Upper lobe of left lung (tissue), 6 donors: ENCODE measurements at regions not wholly inside any gene's neighbourhood (a gene's known extent, or its start where the extent isn't known, plus 50 kb on each side); places are given as distances from the start of the nearest gene placed in this dataset.

Experiments used
- ATAC-seq, 2 donors: fragments of 200-7000 bp; cut with Tn5 transposase; one replicate each; pipeline ENCODE4 v1.9.1; 2022; ENCODE audit warnings: mild to moderate bottlenecking in 2 of 2, moderate library complexity in 2 of 2; ENCODE audit not compliant: low FRiP score in 2 of 2
- DNase-seq, 2 donors: peaks; one replicate each; pipeline ENCODE4 v3.0.0-alpha.2; 2019 to 2020
- H3K27ac ChIP-seq, 4 donors: fragments of 200-600 bp; sonication (generic); one replicate each; pipeline ENCODE4 v1.5.1; 2016 to 2019
- H3K27me3 ChIP-seq, 4 donors: fragments of 200-600 bp; sonication (generic); one replicate each; pipeline ENCODE4 v1.5.1; 2017 to 2019
- H3K36me3 ChIP-seq, 4 donors: fragments of 200-600 bp; sonication (generic); one replicate each; pipeline ENCODE4 v1.5.1; 2016 to 2019
- H3K4me1 ChIP-seq, 4 donors: fragments of 200-600 bp; sonication (generic); one replicate each; pipeline ENCODE4 v1.5.1; 2018 to 2019
- H3K4me3 ChIP-seq, 4 donors: fragments of 200-600 bp; sonication (generic); one replicate each; pipeline ENCODE4 v1.5.1; 2017 to 2019; ENCODE audit warnings: mild to moderate bottlenecking in 2 of 4, moderate library complexity in 1 of 4
- H3K9me3 ChIP-seq, 4 donors: fragments of 200-600 bp; sonication (generic); one replicate each; pipeline ENCODE4 v1.5.1; 2018 to 2019
- CTCF ChIP-seq, 6 experiments: fragments of 450-650 bp in 4 of 6; fragments of 200-600 bp in 2 of 6; sonication (generic) in 2 of 6; IDR thresholded peaks; one replicate each; pipeline ENCODE4 v1.5.1; 2016 to 2019; ENCODE audit warnings: antibody characterized with exemption in 6 of 6
- EP300 ChIP-seq, 4 donors: sonication (generic); formaldehyde crosslinking; IDR thresholded peaks; one replicate each; pipeline ENCODE4 v1.5.1; 2017; ENCODE audit warnings: antibody characterized with exemption in 4 of 4, control low read depth in 2 of 4
- POLR2A ChIP-seq, 4 donors: fragments of 450-650 bp; IDR thresholded peaks; one replicate each; pipeline ENCODE4 v1.5.1; 2016 to 2017; ENCODE audit warnings: antibody characterized with exemption in 4 of 4, mild to moderate bottlenecking in 2 of 4
- POLR2AphosphoS5 ChIP-seq, 2 donors: sonication (generic); formaldehyde crosslinking; IDR thresholded peaks; one replicate each; pipeline ENCODE4 v1.5.1; 2017; ENCODE audit warnings: antibody characterized with exemption in 2 of 2
- WGBS, 2 donors: methylation state at CpG; one replicate each; pipeline ENCODE4 v1.1.5; 2017 to 2018; 5-methylcytosine and 5-hydroxymethylcytosine counted together
- donor health status: DM: no; HTN: no; CAD: no; lungs with moderate emphysema.
- donor health status: DM: no; HTN: yes; CAD: no; lungs with severe emphysema.

GRCh38 chr2:196435189-196435588 lies 204.3 kb upstream of the CCDC150 start:
- Histone ChIP-seq H3K27me3 (no peaks in the 10 kb centered on the region), H3K4me1 (peaks cover 0 to 8% (median 5%) of the 10 kb centered on the region in 4 donors), H3K4me3 (no peak overlapping the region), H3K36me3 (no peaks in the 10 kb centered on the region), H3K9me3 (no peaks in the 10 kb centered on the region), H3K27ac (no peak overlapping the region)
- ATAC-seq (no peak), DNase-seq (no peak)
- TF ChIP-seq POLR2AphosphoS5 (IDR thresholded peaks at IDR 0.05) (no peak), EP300 (IDR thresholded peaks at IDR 0.05) (no peak), CTCF (IDR thresholded peaks at IDR 0.05) (no peak), POLR2A (IDR thresholded peaks at IDR 0.05) (no peak)

GRCh38 chr2:196437626-196438025 lies 201.9 kb upstream of the CCDC150 start:
- Histone ChIP-seq H3K4me3 (no peak overlapping the region), H3K27me3 (no peaks in the 10 kb centered on the region), H3K9me3 (no peaks in the 10 kb centered on the region), H3K27ac (no peak overlapping the region), H3K36me3 (no peaks in the 10 kb centered on the region), H3K4me1 (peaks cover 0 to 8% (median under 1%) of the 10 kb centered on the region in 4 donors)
- DNase-seq (no peak), ATAC-seq (no peak)
- TF ChIP-seq CTCF (IDR thresholded peaks at IDR 0.05) (no peak), EP300 (IDR thresholded peaks at IDR 0.05) (no peak), POLR2A (IDR thresholded peaks at IDR 0.05) (no peak), POLR2AphosphoS5 (IDR thresholded peaks at IDR 0.05) (no peak)
- 86 to 89% methylated on average over 6 of the region's 6 CpGs for WGBS, 2 donors

- DNase-seq (no peak), ATAC-seq (no peak)
- 59 to 64% methylated on average over 4 of the region's 4 CpGs for WGBS, 2 donors
- no peaks in the 10 kb centered on the region for H3K36me3 ChIP-seq
- TF ChIP-seq POLR2AphosphoS5 (IDR thresholded peaks at IDR 0.05) (no peak), CTCF (IDR thresholded peaks at IDR 0.05) (no peak), POLR2A (IDR thresholded peaks at IDR 0.05) (no peak), EP300 (IDR thresholded peaks at IDR 0.05) (no peak)
- H3K4me1 ChIP-seq = peaks cover 0 to 5% (median 0%) of the 10 kb centered on the region in 4 donors
- no peaks in the 10 kb centered on the region for H3K27me3 ChIP-seq
- H3K27ac ChIP-seq = peak overlapping the region in 2 of 4 donors; percentile 10 to 16
- H3K4me3 ChIP-seq = no peak overlapping the region
- H3K9me3 ChIP-seq = no peaks in the 10 kb centered on the region
These were observed 199.8 kb upstream of the CCDC150 start for GRCh38 chr2:196439760-196440159.

GRCh38 chr2:196440413-196440812 lies 199.1 kb upstream of the CCDC150 start:
- H3K9me3 ChIP-seq = no peaks in the 10 kb centered on the region
- no peaks in the 10 kb centered on the region for H3K27me3 ChIP-seq
- WGBS, 2 donors = 85 to 89% methylated on average over 4 of the region's 4 CpGs
- no peak overlapping the region for H3K4me3 ChIP-seq
- no peak for ATAC-seq
- DNase-seq = no peak
- no peak overlapping the region for H3K27ac ChIP-seq
- no peaks in the 10 kb centered on the region for H3K36me3 ChIP-seq
- TF ChIP-seq POLR2AphosphoS5 (IDR thresholded peaks at IDR 0.05) = no peak
- TF ChIP-seq EP300 (IDR thresholded peaks at IDR 0.05) = no peak
- no peak for TF ChIP-seq CTCF (IDR thresholded peaks at IDR 0.05)
- no peak for TF ChIP-seq POLR2A (IDR thresholded peaks at IDR 0.05)
- peaks cover 0 to 3% (median 0%) of the 10 kb centered on the region in 4 donors for H3K4me1 ChIP-seq

GRCh38 chr2:196441527-196441926 lies 198.0 kb upstream of the CCDC150 start:
- Histone ChIP-seq H3K36me3 (no peaks in the 10 kb centered on the region), H3K27ac (no peak overlapping the region), H3K4me3 (no peak overlapping the region), H3K27me3 (no peaks in the 10 kb centered on the region), H3K4me1 (peaks cover 0 to 3% (median 0%) of the 10 kb centered on the region in 4 donors), H3K9me3 (no peaks in the 10 kb centered on the region)
- DNase-seq (no peak), ATAC-seq (no peak)
- 59 to 67% methylated on average over 2 of the region's 2 CpGs for WGBS, 2 donors
- TF ChIP-seq EP300 (IDR thresholded peaks at IDR 0.05) (no peak), CTCF (IDR thresholded peaks at IDR 0.05) (no peak), POLR2AphosphoS5 (IDR thresholded peaks at IDR 0.05) (no peak), POLR2A (IDR thresholded peaks at IDR 0.05) (no peak)
